Activated naive CD8-positive, alpha-beta T cell treated with anti-CD3 and anti-CD28 coated beads, Interleukin-2, amount 10 ng/mL, durations not matched to agents 7 days and 5 days (primary cell): ENCODE measurements at regions not wholly inside any gene's neighbourhood (a gene's known extent, or its start where the extent isn't known, plus 50 kb on each side); places are given as distances from the start of the nearest gene placed in this dataset.
"Not testable (repeated sequence)": the region's sequence is repeated elsewhere in the genome, so short reads cannot be mapped to it uniquely, and the experiment has no call there.

ENCODE experiments used
- ATAC-seq: fragments of 150-1000 bp; cut with Tn5 transposase; one replicate; pipeline ENCODE4 v1.10.0; 2021; ENCODE audit warnings: low read depth, moderate library complexity
- POLR2A ChIA-PET: fragments of 350-600 bp; sonication (Branson Sonifier 250); formaldehyde crosslinking; loops from one replicate; lab custom pipeline; 2021; ENCODE audit warnings: antibody characterized with exemption; lab: Charles Lee
- DNase-seq: peaks from one replicate; pipeline ENCODE4 v3.0.0; 2021
- H3K27ac Mint-ChIP-seq: one replicate; pipeline ENCODE4 v1.8.0; 2022; ENCODE audit warnings: mild to moderate bottlenecking, mixed read lengths
- H3K27me3 Mint-ChIP-seq: one replicate; pipeline ENCODE4 v1.8.0; 2022; ENCODE audit warnings: mild to moderate bottlenecking, moderate library complexity, mixed read lengths
- H3K36me3 Mint-ChIP-seq: one replicate; pipeline ENCODE4 v1.8.0; 2021; ENCODE audit warnings: mild to moderate bottlenecking, mixed read lengths
- H3K4me1 Mint-ChIP-seq: one replicate; pipeline ENCODE4 v1.8.0; 2021; ENCODE audit warnings: mixed read lengths
- H3K4me3 Mint-ChIP-seq: one replicate; pipeline ENCODE4 v1.8.0; 2022; ENCODE audit warnings: mild to moderate bottlenecking, moderate library complexity, mixed read lengths
- H3K9me3 Mint-ChIP-seq: one replicate; pipeline ENCODE4 v1.8.0; 2021; ENCODE audit warnings: mixed read lengths

GRCh38 chr22:27594474-27595134 is 207.0 kb downstream of the MN1 start:
- no peaks in the 10 kb centered on the region for H3K9me3 Mint-ChIP-seq
- H3K4me3 Mint-ChIP-seq, result no peak overlapping the region
- no peak for ATAC-seq
- H3K27ac Mint-ChIP-seq, result no peak overlapping the region
- POLR2A ChIA-PET, result no interaction called here
- H3K27me3 Mint-ChIP-seq, result no peaks in the 10 kb centered on the region
- H3K36me3 Mint-ChIP-seq, result no peaks in the 10 kb centered on the region
- DNase-seq, result no peak
- peaks cover 2% of the 10 kb centered on the region for H3K4me1 Mint-ChIP-seq

DNA sequence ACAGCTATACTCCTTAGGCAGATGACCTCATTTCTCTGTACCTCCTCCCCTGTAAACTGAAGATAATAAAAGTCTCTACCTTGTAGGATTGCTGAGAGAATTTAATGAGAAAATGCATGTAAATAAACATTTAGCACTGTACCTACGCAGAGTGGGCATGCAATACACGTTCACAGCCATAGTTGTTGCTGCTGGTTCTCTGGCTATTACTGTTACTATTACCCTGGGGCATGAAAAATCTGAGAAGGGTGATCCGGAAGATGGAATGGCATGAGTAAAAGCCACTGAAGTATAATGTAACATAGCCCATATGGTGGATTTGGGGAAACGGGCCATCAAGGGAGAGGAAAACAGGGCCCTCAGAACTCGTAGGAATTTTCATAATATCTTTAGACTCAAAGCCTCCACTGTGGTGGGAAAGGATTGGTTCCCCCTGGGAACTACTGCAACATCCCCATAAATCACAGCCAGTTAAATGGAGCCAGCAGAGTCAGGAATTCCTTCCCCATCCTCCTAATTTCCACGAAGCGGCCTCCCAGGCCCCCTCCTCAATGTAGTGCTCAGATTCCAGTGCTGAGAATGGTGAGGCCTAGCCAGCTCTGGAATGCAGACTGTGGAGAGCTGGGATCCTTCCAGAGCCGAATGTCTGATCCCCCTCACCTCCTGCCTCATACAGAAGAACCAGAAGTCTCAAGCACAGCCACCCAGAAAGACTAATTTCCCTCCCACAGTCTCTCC is 205.3 kb downstream of the MN1 start:
- no peaks in the 10 kb centered on the region for H3K27me3 Mint-ChIP-seq
- POLR2A ChIA-PET, result no interaction called here
- H3K4me1 Mint-ChIP-seq, result peaks cover 2% of the 10 kb centered on the region
- H3K36me3 Mint-ChIP-seq, result no peaks in the 10 kb centered on the region
- no peak for ATAC-seq
- H3K9me3 Mint-ChIP-seq, result no peaks in the 10 kb centered on the region
- DNase-seq, result no peak
- no peak overlapping the region for H3K4me3 Mint-ChIP-seq
- no peak overlapping the region for H3K27ac Mint-ChIP-seq

GRCh38 chr22:27597703-27598444 is 203.7 kb downstream of the MN1 start:
- no peak for ATAC-seq
- Mint-ChIP-seq H3K4me1 (peaks cover 2% of the 10 kb centered on the region), H3K4me3 (no peak overlapping the region), H3K36me3 (no peaks in the 10 kb centered on the region), H3K27me3 (peaks cover 2% of the 10 kb centered on the region), H3K9me3 (peaks cover 1% of the 10 kb centered on the region), H3K27ac (no peak overlapping the region)
- no peak for DNase-seq
- POLR2A ChIA-PET, result no interaction called here

DNA sequence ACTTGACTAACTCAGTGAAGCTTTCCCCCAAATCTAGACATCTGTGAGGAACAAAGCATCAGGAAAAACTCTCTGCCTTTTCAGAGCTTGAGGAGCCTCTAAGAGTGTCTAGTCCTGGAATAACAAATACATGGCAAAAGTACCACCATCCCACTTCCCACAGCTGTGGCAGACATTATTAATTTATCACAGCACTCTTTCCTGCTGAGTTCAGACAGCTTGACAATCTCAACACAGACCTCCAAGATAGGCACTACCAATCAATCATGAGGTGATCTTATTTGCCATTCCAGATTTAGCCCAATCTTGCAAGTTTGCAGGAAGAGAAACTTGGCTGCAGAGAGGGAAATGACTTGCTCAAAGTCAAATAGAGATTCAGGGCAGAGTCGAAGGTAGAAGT is 202.8 kb downstream of the MN1 start:
- DNase-seq (no peak), ATAC-seq (no peak)
- Mint-ChIP-seq H3K4me3 (no peak overlapping the region), H3K27ac (no peak overlapping the region), H3K4me1 (no peaks in the 10 kb centered on the region), H3K9me3 (peaks cover 1% of the 10 kb centered on the region), H3K27me3 (peaks cover 2% of the 10 kb centered on the region), H3K36me3 (no peaks in the 10 kb centered on the region)
- POLR2A ChIA-PET, result no interaction called here

DNA sequence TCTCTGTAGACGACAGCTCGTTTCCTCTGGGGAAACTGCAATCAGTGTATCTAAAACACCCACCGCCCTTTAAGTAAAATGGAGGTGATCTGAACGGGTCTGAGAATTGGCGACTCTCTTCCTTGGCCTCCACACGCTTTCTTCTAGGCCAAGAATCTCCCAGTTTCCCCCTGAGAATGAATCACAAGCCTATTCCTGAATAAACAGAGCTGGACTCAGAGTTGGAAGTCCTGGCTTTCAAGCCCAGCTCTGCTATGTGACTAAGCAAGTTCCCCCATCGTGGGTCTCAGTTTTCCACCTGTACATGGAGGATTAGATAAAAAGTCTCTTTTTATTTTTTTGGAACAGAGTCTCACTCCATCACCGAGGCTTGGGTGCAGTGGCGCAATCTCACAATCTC is 200.4 kb downstream of the MN1 start:
- ATAC-seq (no peak), DNase-seq (no peak)
- Mint-ChIP-seq H3K27ac (no peak overlapping the region), H3K4me1 (no peaks in the 10 kb centered on the region), H3K36me3 (no peaks in the 10 kb centered on the region), H3K9me3 (peaks cover 1% of the 10 kb centered on the region), H3K27me3 (peaks cover 2% of the 10 kb centered on the region), H3K4me3 (no peak overlapping the region)
- POLR2A ChIA-PET, result no interaction called here

DNA sequence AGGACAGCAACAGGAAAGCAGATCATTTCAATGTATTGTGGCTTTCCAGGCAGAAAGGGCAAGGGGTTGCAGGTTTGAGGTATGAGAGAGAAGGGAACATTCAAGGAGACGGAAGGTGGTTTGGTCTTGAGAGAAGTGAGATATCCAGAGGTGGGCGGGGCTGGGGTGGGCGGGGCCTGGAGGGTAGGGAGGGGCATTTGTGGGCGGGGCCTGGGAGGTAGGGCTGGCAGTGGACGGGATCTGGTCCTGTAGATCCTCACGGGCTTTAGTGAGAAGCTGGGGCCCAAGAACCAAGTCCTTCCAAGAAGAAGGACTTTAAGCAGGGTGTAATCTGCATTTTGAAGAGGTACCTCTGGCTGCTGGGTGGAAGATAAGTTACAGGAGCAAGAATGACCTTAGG is 199.2 kb downstream of the MN1 start:
- Mint-ChIP-seq H3K27ac (no peak overlapping the region), H3K9me3 (peaks cover 1% of the 10 kb centered on the region), H3K4me3 (no peak overlapping the region), H3K36me3 (no peaks in the 10 kb centered on the region), H3K4me1 (no peaks in the 10 kb centered on the region), H3K27me3 (peaks cover 2% of the 10 kb centered on the region)
- no peak for ATAC-seq
- POLR2A ChIA-PET, result no interaction called here
- no peak for DNase-seq

GRCh38 chr22:27603111-27603799 is 198.3 kb downstream of the MN1 start:
- POLR2A ChIA-PET, result no interaction called here
- H3K27ac Mint-ChIP-seq, result no peak overlapping the region
- H3K4me3 Mint-ChIP-seq, result no peak overlapping the region
- H3K27me3 Mint-ChIP-seq, result peaks cover 2% of the 10 kb centered on the region
- H3K36me3 Mint-ChIP-seq, result no peaks in the 10 kb centered on the region
- H3K4me1 Mint-ChIP-seq, result no peaks in the 10 kb centered on the region
- H3K9me3 Mint-ChIP-seq, result peaks cover 1% of the 10 kb centered on the region
- no peak for DNase-seq
- ATAC-seq, result no peak

- no peak for ATAC-seq
- no peaks in the 10 kb centered on the region for H3K36me3 Mint-ChIP-seq
- H3K27me3 Mint-ChIP-seq, result peaks cover 2% of the 10 kb centered on the region
- H3K4me3 Mint-ChIP-seq, result no peak overlapping the region
- no peak overlapping the region for H3K27ac Mint-ChIP-seq
- H3K4me1 Mint-ChIP-seq, result no peaks in the 10 kb centered on the region
- DNase-seq, result no peak
- POLR2A ChIA-PET, result no interaction called here
- peaks cover 1% of the 10 kb centered on the region for H3K9me3 Mint-ChIP-seq
Measured at GRCh38 chr22:27603800-27604144, 197.8 kb downstream of the MN1 start.

DNA sequence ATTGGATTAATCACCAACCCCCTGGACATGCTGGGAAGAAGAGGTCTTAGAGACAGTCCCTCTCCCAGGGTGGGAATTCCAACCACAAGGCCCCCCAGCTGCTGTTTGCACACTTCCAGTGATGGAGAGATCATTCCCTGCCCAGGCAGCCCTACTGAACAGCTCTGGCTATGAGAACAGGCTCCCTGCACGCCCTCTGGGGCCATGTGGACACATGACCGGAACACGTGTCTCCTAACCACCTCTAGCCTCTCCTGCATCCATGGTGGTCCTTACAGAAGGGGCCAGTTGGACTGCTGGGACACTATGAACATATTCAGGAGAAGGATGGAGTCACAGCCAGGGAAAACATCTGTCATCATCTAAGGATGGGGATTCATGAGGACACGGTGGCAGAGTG is 196.2 kb downstream of the MN1 start:
- ATAC-seq (no peak), DNase-seq (no peak)
- peaks cover 1% of the 10 kb centered on the region for H3K9me3 Mint-ChIP-seq
- H3K27me3 Mint-ChIP-seq, result peaks cover 2% of the 10 kb centered on the region
- H3K27ac Mint-ChIP-seq, result no peak overlapping the region
- no peak overlapping the region for H3K4me3 Mint-ChIP-seq
- H3K36me3 Mint-ChIP-seq, result no peaks in the 10 kb centered on the region
- POLR2A ChIA-PET, result no interaction called here
- no peaks in the 10 kb centered on the region for H3K4me1 Mint-ChIP-seq

- H3K27ac Mint-ChIP-seq, H3K36me3 Mint-ChIP-seq, DNase-seq, H3K4me3 Mint-ChIP-seq, H3K9me3 Mint-ChIP-seq, ATAC-seq, POLR2A ChIA-PET, H3K4me1 Mint-ChIP-seq, H3K27me3 Mint-ChIP-seq: not testable (repeated sequence)
Measured at GRCh38 chr22:27607750-27608149, 193.8 kb downstream of the MN1 start.

GRCh38 chr22:27609451-27609888 is 192.1 kb downstream of the MN1 start:
- Mint-ChIP-seq H3K4me1 (peaks cover 3% of the 10 kb centered on the region), H3K4me3 (no peak overlapping the region), H3K9me3 (no peaks in the 10 kb centered on the region), H3K27ac (no peak overlapping the region), H3K36me3 (no peaks in the 10 kb centered on the region), H3K27me3 (peaks cover 16% of the 10 kb centered on the region)
- no peak for ATAC-seq
- DNase-seq, result no peak
- POLR2A ChIA-PET, result no interaction called here

DNA sequence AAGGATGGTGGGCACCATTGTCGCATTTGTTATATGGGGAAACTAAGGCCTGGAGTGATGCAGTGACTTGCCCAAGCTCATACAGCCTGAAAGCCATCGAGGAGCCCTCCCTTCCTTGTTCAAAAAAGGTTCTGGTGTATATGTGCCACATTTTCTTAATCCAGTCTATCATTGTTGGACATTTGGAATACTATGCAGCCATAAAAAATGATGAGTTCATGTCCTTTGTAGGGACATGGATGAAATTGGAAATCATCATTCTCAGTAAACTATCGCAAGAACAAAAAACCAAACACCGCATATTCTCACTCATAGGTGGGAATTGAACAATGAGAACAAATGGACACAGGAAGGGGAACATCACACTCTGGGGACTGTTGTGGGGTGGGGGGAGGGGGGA is 191.4 kb downstream of the MN1 start:
- H3K9me3 Mint-ChIP-seq, result not testable (repeated sequence)

More for the DNA sequence above, 191.4 kb downstream of the MN1 start:
- POLR2A ChIA-PET, ATAC-seq, H3K36me3 Mint-ChIP-seq, H3K27ac Mint-ChIP-seq, H3K4me1 Mint-ChIP-seq, DNase-seq, H3K4me3 Mint-ChIP-seq: not testable (repeated sequence)
- peaks cover 22% of the 10 kb centered on the region for H3K27me3 Mint-ChIP-seq
